ENCODE measurements at regions not wholly inside any gene's neighbourhood (a gene's known extent, or its start where the extent isn't known, plus 50 kb on each side); places are given as distances from the start of the nearest gene placed in this dataset.

GRCh38 chr11:126118806-126119205 is 56.1 kb upstream of the CDON start (continued):
- no peak for TF ChIP-seq ZSCAN4 (tag by site-specific recombination; IDR thresholded peaks at IDR 0.05)
- TF ChIP-seq KLF16 (tag by site-specific recombination; IDR thresholded peaks at IDR 0.05): no peak
- TF ChIP-seq ZNF157 (tag by site-specific recombination; IDR thresholded peaks at IDR 0.05): no peak
- no peak for TF ChIP-seq ZNF704 (tag by site-specific recombination; IDR thresholded peaks at IDR 0.05)
- TF ChIP-seq ZNF776 (tag by site-specific recombination; IDR thresholded peaks at IDR 0.05; ENCODE audit: borderline replicate concordance): no peak
- no peak for TF ChIP-seq HOXA7 (CRISPR knock-in tag; IDR thresholded peaks at IDR 0.05; ENCODE audit: borderline replicate concordance)
- TF ChIP-seq ZNF664 (tag by site-specific recombination; IDR thresholded peaks at IDR 0.05): no peak
- TF ChIP-seq ZSCAN18 (tag by site-specific recombination; IDR thresholded peaks at IDR 0.05): no peak
- TF ChIP-seq PRDM4 (tag by site-specific recombination; IDR thresholded peaks at IDR 0.05): no peak
- TF ChIP-seq ZBTB26 (tag by site-specific recombination; optimal IDR thresholded peaks at IDR 0.05): no peak

GRCh38 chr11:126115816-126116331 is 53.2 kb upstream of the CDON start:
- peaks cover 24% of the 10 kb centered on the region for H3K4me1 ChIP-seq (ENCODE audit: control insufficient read depth, insufficient read depth, low read length)
- CTCF ChIA-PET: interaction anchor here (0.6 to 1.3 kb wide), 4 partner anchors 30 to 78 kb away, joined by 3 to 4 read pairs (median 3); no protein-coding TSS in a partner anchor
- H3K36me3 ChIP-seq (ENCODE audit: control insufficient read depth in 2 of 2, insufficient read depth in 1 of 2, low read length in 2 of 2): no peaks in the 10 kb centered on the region
- H3K9me3 ChIP-seq (ENCODE audit: control insufficient read depth, insufficient read depth, low read depth, low read length): no peaks in the 10 kb centered on the region
- POLR2A ChIA-PET: interaction anchor here (1.5 to 1.8 kb wide), 3 partner anchors 12 to 54 kb away, joined by 3 to 6 read pairs (median 4); no protein-coding TSS in a partner anchor
- peak overlapping the region; percentile 52; the same call in 1 of the 2 replicates for H3K27ac ChIP-seq (ENCODE audit: extremely low read depth, low read depth, low read length)
- no peak overlapping the region for H3K4me3 ChIP-seq (ENCODE audit: low read depth, low read length)
- TF ChIP-seq ZNF561 (tag by site-specific recombination; IDR thresholded peaks at IDR 0.05; ENCODE audit: borderline replicate concordance) (peak; percentile 49; the same call in 1 of the 2 replicates), EGR2 (tag by site-specific recombination; IDR thresholded peaks at IDR 0.05; ENCODE audit: low read depth) (no peak), KLF8 (tag by site-specific recombination; IDR thresholded peaks at IDR 0.05) (peak; percentile 50; the same call in 1 of the 2 replicates), WT1 (tag by site-specific recombination; IDR thresholded peaks at IDR 0.05) (peak; percentile 86), ZNF76 (tag by site-specific recombination; IDR thresholded peaks at IDR 0.05; ENCODE audit: borderline replicate concordance, low read depth) (peak; percentile 44; the same call in 1 of the 2 replicates), HOXA7 (CRISPR knock-in tag; IDR thresholded peaks at IDR 0.05; ENCODE audit: borderline replicate concordance) (no peak), TSHZ1 (tag by site-specific recombination; IDR thresholded peaks at IDR 0.05; ENCODE audit: borderline replicate concordance) (peak; percentile 77; the same call in 1 of the 2 replicates), ZNF292 (tag by site-specific recombination; IDR thresholded peaks at IDR 0.05; ENCODE audit: borderline replicate concordance, low read depth) (no peak), ZNF214 (tag by site-specific recombination; IDR thresholded peaks at IDR 0.05; ENCODE audit: borderline replicate concordance) (no peak), RBAK (tag by site-specific recombination; IDR thresholded peaks at IDR 0.05) (no peak), KLF10 (tag by site-specific recombination; IDR thresholded peaks at IDR 0.05) (no peak), PATZ1 (tag by site-specific recombination; IDR thresholded peaks at IDR 0.05) (peak; percentile 90)

Data from HEK293 (cell line).